Activated CD4-positive, alpha-beta memory T cell treated with anti-CD3 and anti-CD28 coated beads, Interleukin-2, amount 10 ng/mL, durations not matched to agents 7 days and 5 days (primary cell): ENCODE measurements at regions not wholly inside any gene's neighbourhood (a gene's known extent, or its start where the extent isn't known, plus 50 kb on each side); places are given as distances from the start of the nearest gene placed in this dataset.
"Not testable (repeated sequence)": the region's sequence is repeated elsewhere in the genome, so short reads cannot be mapped to it uniquely, and the experiment has no call there.

ENCODE experiments used
- CTCF ChIA-PET: fragments of 350-600 bp; sonication (Branson Sonifier 250); formaldehyde crosslinking; loops from one replicate; lab custom pipeline; 2021; ENCODE audit warnings: antibody characterized with exemption, inconsistent platforms; lab: Charles Lee
- POLR2A ChIA-PET: fragments of 350-600 bp; sonication (Branson Sonifier 250); formaldehyde crosslinking; loops from one replicate; lab custom pipeline; 2021; ENCODE audit warnings: antibody characterized with exemption; lab: Charles Lee
- DNase-seq: peaks from one replicate; pipeline ENCODE4 v3.0.0-alpha.2; 2020
- H3K27ac Mint-ChIP-seq: one replicate; pipeline ENCODE4 v1.8.0; 2021; ENCODE audit warnings: mild to moderate bottlenecking, mixed read lengths
- H3K27me3 Mint-ChIP-seq: one replicate; pipeline ENCODE4 v1.8.0; 2021; ENCODE audit warnings: mixed read lengths
- H3K36me3 Mint-ChIP-seq: one replicate; pipeline ENCODE4 v1.8.0; 2021; ENCODE audit warnings: low read depth, mixed read lengths
- H3K4me1 Mint-ChIP-seq: one replicate; pipeline ENCODE4 v1.8.0; 2021; ENCODE audit warnings: mixed read lengths
- H3K4me3 Mint-ChIP-seq: one replicate; pipeline ENCODE4 v1.8.0; 2021; ENCODE audit warnings: mild to moderate bottlenecking, mixed read lengths
- H3K9me3 Mint-ChIP-seq: one replicate; pipeline ENCODE4 v1.8.0; 2021; ENCODE audit warnings: mixed read lengths

DNA sequence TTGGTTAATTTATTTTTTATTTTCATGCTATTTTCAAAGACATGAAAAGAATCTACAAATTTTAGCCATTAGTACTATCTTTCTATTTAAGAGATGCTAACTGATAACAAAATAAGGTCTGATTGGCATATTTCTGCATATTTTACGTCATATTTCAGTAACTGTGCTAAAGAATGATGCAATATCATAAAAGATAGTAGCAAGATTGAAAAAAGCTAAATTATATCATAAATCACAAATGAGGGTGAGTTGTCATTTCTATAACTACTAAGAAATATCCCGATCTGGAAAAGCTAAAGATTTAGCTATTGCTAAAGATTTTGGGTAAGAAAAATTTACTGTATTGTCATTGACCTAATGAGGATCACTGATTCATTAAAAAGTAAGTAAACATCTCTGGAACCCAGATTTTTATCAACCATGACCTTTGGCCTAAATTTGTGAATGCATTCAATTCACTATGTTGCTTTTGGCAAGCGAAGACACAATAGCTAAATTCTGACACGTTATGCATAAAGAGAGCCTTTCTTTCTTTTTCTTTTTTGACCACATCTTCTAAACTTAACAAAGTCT lies 103.6 kb downstream of the HPGD start:
- no peaks in the 10 kb centered on the region for H3K9me3 Mint-ChIP-seq
- ChIA-PET CTCF (no interaction called here), POLR2A (no interaction called here)
- no peaks in the 10 kb centered on the region for H3K36me3 Mint-ChIP-seq
- no peak overlapping the region for H3K27ac Mint-ChIP-seq
- peaks cover 17% of the 10 kb centered on the region for H3K4me1 Mint-ChIP-seq
- no peak overlapping the region for H3K4me3 Mint-ChIP-seq
- H3K27me3 Mint-ChIP-seq: peaks cover 5% of the 10 kb centered on the region
- no peak for DNase-seq

- no peak overlapping the region for H3K27ac Mint-ChIP-seq
- CTCF ChIA-PET: no interaction called here
- H3K4me3 Mint-ChIP-seq: no peak overlapping the region
- H3K4me1 Mint-ChIP-seq: no peaks in the 10 kb centered on the region
- DNase-seq: no peak
- POLR2A ChIA-PET: no interaction called here
- H3K27me3 Mint-ChIP-seq: no peaks in the 10 kb centered on the region
- H3K36me3 Mint-ChIP-seq: no peaks in the 10 kb centered on the region
- no peaks in the 10 kb centered on the region for H3K9me3 Mint-ChIP-seq
Observed at GRCh38 chr4:174408841-174409552, 113.3 kb downstream of the HPGD start.

GRCh38 chr4:174406383-174406782 lies 115.9 kb downstream of the HPGD start:
- H3K9me3 Mint-ChIP-seq: no peaks in the 10 kb centered on the region
- no peaks in the 10 kb centered on the region for H3K4me1 Mint-ChIP-seq
- H3K27me3 Mint-ChIP-seq: no peaks in the 10 kb centered on the region
- H3K4me3 Mint-ChIP-seq: no peak overlapping the region
- POLR2A ChIA-PET: no interaction called here
- no peaks in the 10 kb centered on the region for H3K36me3 Mint-ChIP-seq
- H3K27ac Mint-ChIP-seq: no peak overlapping the region
- CTCF ChIA-PET: no interaction called here
- DNase-seq: no peak

DNA sequence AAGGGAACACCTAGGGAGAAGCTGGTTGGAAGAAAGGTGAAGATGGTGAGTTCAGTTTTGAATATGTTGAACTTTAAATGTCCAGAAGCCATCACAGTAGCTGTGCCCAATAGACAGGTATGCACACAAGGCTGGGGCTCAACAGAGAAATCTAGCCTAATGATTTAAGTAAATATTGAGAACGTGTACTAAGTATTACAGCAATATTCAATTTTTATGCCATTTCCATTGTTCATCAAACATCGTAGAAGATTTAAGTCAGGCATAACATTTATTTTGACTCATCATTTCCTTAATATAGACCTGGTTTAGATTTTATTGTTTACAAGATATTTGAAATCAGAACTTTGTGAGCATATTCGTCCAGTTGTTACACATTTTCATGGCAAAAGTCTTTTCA lies 116.4 kb downstream of the HPGD start:
- ChIA-PET POLR2A (no interaction called here), CTCF (no interaction called here)
- no peak for DNase-seq
- no peaks in the 10 kb centered on the region for H3K9me3 Mint-ChIP-seq
- no peak overlapping the region for H3K4me3 Mint-ChIP-seq
- H3K36me3 Mint-ChIP-seq: no peaks in the 10 kb centered on the region
- H3K27ac Mint-ChIP-seq: no peak overlapping the region
- H3K27me3 Mint-ChIP-seq: no peaks in the 10 kb centered on the region
- no peaks in the 10 kb centered on the region for H3K4me1 Mint-ChIP-seq

- Mint-ChIP-seq H3K27me3 (no peaks in the 10 kb centered on the region), H3K36me3 (no peaks in the 10 kb centered on the region), H3K4me3 (no peak overlapping the region), H3K4me1 (no peaks in the 10 kb centered on the region), H3K9me3 (no peaks in the 10 kb centered on the region), H3K27ac (no peak overlapping the region)
- no peak for DNase-seq
- ChIA-PET CTCF (no interaction called here), POLR2A (no interaction called here)
Observed at GRCh38 chr4:174404677-174405076, 117.6 kb downstream of the HPGD start.

DNA sequence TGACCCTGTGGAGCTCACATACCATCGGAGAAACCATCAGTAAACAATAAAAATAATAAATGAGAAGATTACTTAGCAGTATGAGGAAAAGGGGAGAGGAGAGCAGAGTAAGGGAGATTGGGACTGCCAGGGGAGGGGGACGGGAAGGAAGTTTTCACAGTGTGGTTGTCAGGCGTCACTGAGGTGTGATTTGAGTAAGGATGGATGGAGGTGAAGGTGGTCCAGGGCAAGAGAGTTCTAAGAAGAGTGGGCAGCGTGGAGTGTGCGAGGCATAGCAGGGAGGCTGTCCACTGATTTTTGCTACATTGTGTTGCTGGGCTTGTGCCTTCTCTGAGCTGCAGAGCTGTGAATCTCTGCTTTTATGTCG lies 119.1 kb downstream of the HPGD start:
- ChIA-PET POLR2A (no interaction called here), CTCF (no interaction called here)
- no peak overlapping the region for H3K4me3 Mint-ChIP-seq
- H3K27me3 Mint-ChIP-seq: no peaks in the 10 kb centered on the region
- no peaks in the 10 kb centered on the region for H3K9me3 Mint-ChIP-seq
- no peaks in the 10 kb centered on the region for H3K36me3 Mint-ChIP-seq
- DNase-seq: no peak
- no peak overlapping the region for H3K27ac Mint-ChIP-seq
- no peaks in the 10 kb centered on the region for H3K4me1 Mint-ChIP-seq

DNA sequence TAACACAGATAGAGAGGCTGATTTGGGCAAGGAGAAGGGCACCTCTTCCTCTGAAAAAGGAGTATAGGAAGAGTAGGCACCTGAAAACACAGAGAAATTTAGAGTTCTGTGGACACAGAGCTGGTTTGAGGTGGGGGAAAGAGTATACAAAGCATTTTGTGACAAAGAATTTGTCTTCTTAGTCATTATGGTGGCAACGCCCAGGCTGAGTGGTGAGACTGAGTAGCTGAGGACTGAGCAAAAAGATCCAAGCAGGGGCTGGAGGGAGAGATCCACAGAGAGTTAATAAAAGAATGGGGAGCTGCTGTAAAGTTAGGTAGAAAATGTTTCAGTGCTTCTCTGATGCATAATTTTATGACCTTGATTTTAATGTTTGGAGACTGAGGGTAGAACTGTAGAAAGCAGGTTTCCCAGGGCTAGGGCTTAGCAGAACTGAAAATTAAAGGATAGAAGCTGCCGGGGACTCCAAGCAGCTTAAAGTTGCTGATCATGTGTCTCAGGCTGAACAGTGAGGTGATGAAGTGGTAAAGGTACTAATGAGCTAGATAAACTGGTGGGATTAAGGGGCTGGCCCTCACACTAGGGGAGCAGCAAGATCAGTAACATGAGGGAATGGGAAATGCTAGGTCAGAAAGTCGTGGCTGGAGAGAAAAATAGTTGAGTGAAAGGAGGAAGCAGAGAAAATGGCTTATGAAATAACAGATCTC lies 118.9 kb downstream of the CEP44 start:
- no peaks in the 10 kb centered on the region for H3K4me1 Mint-ChIP-seq
- H3K9me3 Mint-ChIP-seq: no peaks in the 10 kb centered on the region
- no peak for DNase-seq
- no peaks in the 10 kb centered on the region for H3K36me3 Mint-ChIP-seq
- H3K27me3 Mint-ChIP-seq: no peaks in the 10 kb centered on the region
- no peak overlapping the region for H3K27ac Mint-ChIP-seq
- ChIA-PET CTCF (no interaction called here), POLR2A (no interaction called here)
- H3K4me3 Mint-ChIP-seq: no peak overlapping the region

GRCh38 chr4:174401471-174402130 lies 117.9 kb downstream of the CEP44 start:
- H3K27ac Mint-ChIP-seq: no peak overlapping the region
- no peaks in the 10 kb centered on the region for H3K36me3 Mint-ChIP-seq
- no peaks in the 10 kb centered on the region for H3K9me3 Mint-ChIP-seq
- H3K4me1 Mint-ChIP-seq: no peaks in the 10 kb centered on the region
- H3K27me3 Mint-ChIP-seq: no peaks in the 10 kb centered on the region
- no peak for DNase-seq
- no peak overlapping the region for H3K4me3 Mint-ChIP-seq
- ChIA-PET CTCF (no interaction called here), POLR2A (no interaction called here)

- H3K9me3 Mint-ChIP-seq, H3K4me3 Mint-ChIP-seq, H3K27me3 Mint-ChIP-seq, H3K36me3 Mint-ChIP-seq, H3K27ac Mint-ChIP-seq, H3K4me1 Mint-ChIP-seq, DNase-seq, POLR2A ChIA-PET, CTCF ChIA-PET: not testable (repeated sequence)
Observed at GRCh38 chr4:174400603-174401302, 117.0 kb downstream of the CEP44 start.

GRCh38 chr4:174398728-174399127 lies 115.0 kb downstream of the CEP44 start:
- CTCF ChIA-PET: no interaction called here

GRCh38 chr4:174397366-174398155 lies 113.8 kb downstream of the CEP44 start:
- ChIA-PET CTCF (no interaction called here), POLR2A (no interaction called here)
- Mint-ChIP-seq H3K27ac (no peak overlapping the region), H3K36me3 (no peaks in the 10 kb centered on the region), H3K4me3 (no peak overlapping the region), H3K27me3 (no peaks in the 10 kb centered on the region), H3K4me1 (peaks cover 8% of the 10 kb centered on the region), H3K9me3 (no peaks in the 10 kb centered on the region)
- no peak for DNase-seq

More at GRCh38 chr4:174398728-174399127, 115.0 kb downstream of the CEP44 start:
- Mint-ChIP-seq H3K36me3 (no peaks in the 10 kb centered on the region), H3K9me3 (no peaks in the 10 kb centered on the region), H3K27ac (no peak overlapping the region), H3K4me3 (no peak overlapping the region), H3K27me3 (no peaks in the 10 kb centered on the region), H3K4me1 (peaks cover 8% of the 10 kb centered on the region)
- DNase-seq: no peak
- POLR2A ChIA-PET: no interaction called here

DNA sequence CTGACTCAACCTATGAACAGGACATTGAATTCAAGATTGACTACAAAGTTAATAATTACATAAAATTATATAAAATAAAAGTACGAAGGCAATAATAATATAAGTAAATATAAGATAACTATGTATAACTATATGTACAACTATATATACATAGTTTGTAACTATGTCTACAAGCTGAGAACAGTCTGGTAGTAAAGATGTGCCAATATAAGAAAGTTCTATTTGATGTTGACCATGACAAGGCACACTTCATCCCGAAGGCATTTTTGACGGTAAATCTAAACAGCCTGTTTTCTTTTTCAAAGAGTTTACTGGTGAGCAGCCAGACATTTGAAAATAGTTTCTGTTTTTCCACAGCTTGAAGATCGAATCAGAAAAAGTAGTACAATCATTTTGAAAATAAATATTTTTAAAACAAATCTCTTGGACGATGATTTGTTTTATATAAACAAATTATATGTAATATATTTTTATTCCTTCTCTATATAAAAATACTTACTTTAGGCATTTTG lies 112.9 kb downstream of the CEP44 start:
- ChIA-PET POLR2A (no interaction called here), CTCF (no interaction called here)
- no peaks in the 10 kb centered on the region for H3K9me3 Mint-ChIP-seq
- H3K4me1 Mint-ChIP-seq: peaks cover 8% of the 10 kb centered on the region
- no peak for DNase-seq
- no peak overlapping the region for H3K4me3 Mint-ChIP-seq
- H3K27ac Mint-ChIP-seq: no peak overlapping the region
- no peaks in the 10 kb centered on the region for H3K36me3 Mint-ChIP-seq
- H3K27me3 Mint-ChIP-seq: no peaks in the 10 kb centered on the region
